ENCODE measurements at regions not wholly inside any gene's neighbourhood (a gene's known extent, or its start where the extent isn't known, plus 50 kb on each side); places are given as distances from the start of the nearest gene placed in this dataset.

GRCh38 chr9:105048331-105048730 lies 120.4 kb upstream of the ABCA1 start:
- Histone ChIP-seq H3K4me1 (no peaks in the 10 kb centered on the region), H3K27ac (no peak overlapping the region), H3K27me3 (no peaks in the 10 kb centered on the region), H3K4me3 (no peak overlapping the region), H3K9me3 (no peaks in the 10 kb centered on the region), H3K36me3 (no peaks in the 10 kb centered on the region)
- intact Hi-C loops (cut with DNase I; ENCODE audit: low total_unique reads): no loop called here
- 50 to 91% methylated on average over 2 of the region's 2 CpGs for WGBS, 2 donors (ENCODE audit: low coverage in 1 of 2)
- in situ Hi-C loops (cut with MboI; ENCODE audit: low pct_ligation_motif_present in 1 of 4, low pct_unique_long_range_greater_than_20kb in 1 of 4, low sequenced_read_pairs in 3 of 4): no loop called here
- no peak for DNase-seq
- no peak for TF ChIP-seq CTCF (IDR thresholded peaks at IDR 0.05)
- no peak for TF ChIP-seq EP300 (IDR thresholded peaks at IDR 0.05; ENCODE audit: low read depth)
- no peak for TF ChIP-seq POLR2A (IDR thresholded peaks at IDR 0.05)
- TF ChIP-seq POLR2AphosphoS5 (IDR thresholded peaks at IDR 0.05): no peak

DNA sequence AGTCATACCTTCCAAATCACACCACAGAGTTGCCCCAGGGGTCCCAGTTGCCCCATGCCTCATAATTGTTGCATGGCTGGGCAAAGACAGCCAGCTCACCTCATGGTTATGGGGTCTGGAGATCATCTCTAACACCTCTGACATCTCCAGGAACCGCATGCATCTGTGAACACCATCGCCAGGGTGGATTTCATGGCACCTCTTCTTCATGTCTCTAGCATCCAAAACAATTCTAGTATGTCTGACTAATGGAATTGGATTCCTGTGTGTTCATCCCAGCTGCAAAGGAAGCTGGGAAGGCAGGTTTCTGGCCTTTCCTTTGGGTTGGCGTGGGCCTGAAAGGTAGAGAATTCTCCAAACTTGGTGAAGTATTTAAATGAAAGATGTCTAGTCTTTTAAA lies 122.3 kb upstream of the ABCA1 start:
- WGBS, 2 donors (ENCODE audit: low coverage in 1 of 2): 0 to 97% methylated on average over 1 to 3 of the region's 3 CpGs
- Histone ChIP-seq H3K27ac (no peak overlapping the region), H3K36me3 (no peaks in the 10 kb centered on the region), H3K4me3 (no peak overlapping the region), H3K9me3 (no peaks in the 10 kb centered on the region), H3K4me1 (peaks cover 0 to 6% (median 0%) of the 10 kb centered on the region in 4 donors), H3K27me3 (no peaks in the 10 kb centered on the region)
- TF ChIP-seq CTCF (IDR thresholded peaks at IDR 0.05) (no peak), POLR2AphosphoS5 (IDR thresholded peaks at IDR 0.05) (no peak), POLR2A (IDR thresholded peaks at IDR 0.05) (no peak), EP300 (IDR thresholded peaks at IDR 0.05; ENCODE audit: low read depth) (no peak)
- intact Hi-C loops (cut with DNase I; ENCODE audit: low total_unique reads): no loop called here
- in situ Hi-C loops (cut with MboI; ENCODE audit: low pct_ligation_motif_present in 1 of 4, low pct_unique_long_range_greater_than_20kb in 1 of 4, low sequenced_read_pairs in 3 of 4): no loop called here
- DNase-seq: no peak

DNA sequence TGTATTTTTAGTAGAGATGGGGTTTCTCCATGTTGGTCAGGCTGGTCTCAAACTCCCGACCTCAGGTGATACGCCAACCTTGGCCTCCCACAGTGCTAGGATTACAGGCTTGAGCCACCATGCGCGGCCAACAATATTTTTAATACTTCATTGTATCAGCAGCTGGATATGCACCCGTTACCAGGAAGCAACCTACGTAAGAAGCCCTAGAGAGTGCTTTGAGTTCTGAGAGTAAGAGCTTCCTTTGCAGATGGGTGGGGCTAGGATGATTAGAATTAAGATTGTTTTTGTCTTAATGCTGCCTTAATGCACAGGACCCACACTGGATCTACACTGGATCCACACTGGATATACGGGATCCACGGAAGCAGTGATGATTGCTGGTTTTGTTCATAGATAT lies 123.9 kb upstream of the ABCA1 start:
- TF ChIP-seq EP300 (IDR thresholded peaks at IDR 0.05; ENCODE audit: low read depth): no peak
- no peak for TF ChIP-seq POLR2AphosphoS5 (IDR thresholded peaks at IDR 0.05)
- no peak for TF ChIP-seq POLR2A (IDR thresholded peaks at IDR 0.05)
- TF ChIP-seq CTCF (IDR thresholded peaks at IDR 0.05): no peak
- 87% methylated on average over 8 of the region's 8 CpGs; no CpG with 5 or more reads in 1 of the 2 donors for WGBS, 2 donors (ENCODE audit: low coverage in 1 of 2)
- Histone ChIP-seq H3K27ac (no peak overlapping the region), H3K27me3 (no peaks in the 10 kb centered on the region), H3K4me3 (no peak overlapping the region), H3K9me3 (no peaks in the 10 kb centered on the region), H3K36me3 (no peaks in the 10 kb centered on the region), H3K4me1 (peaks cover 0 to 6% (median 0%) of the 10 kb centered on the region in 4 donors)
- intact Hi-C loops (cut with DNase I; ENCODE audit: low total_unique reads) (no loop called here), in situ Hi-C loops (cut with MboI; ENCODE audit: low pct_ligation_motif_present in 1 of 4, low pct_unique_long_range_greater_than_20kb in 1 of 4, low sequenced_read_pairs in 3 of 4) (no loop called here)
- no peak for DNase-seq

GRCh38 chr9:105052346-105052745 lies 124.4 kb upstream of the ABCA1 start:
- TF ChIP-seq EP300 (IDR thresholded peaks at IDR 0.05; ENCODE audit: low read depth): no peak
- TF ChIP-seq POLR2A (IDR thresholded peaks at IDR 0.05): no peak
- no peaks in the 10 kb centered on the region for H3K36me3 ChIP-seq
- H3K4me3 ChIP-seq: no peak overlapping the region
- no peak for DNase-seq
- H3K4me1 ChIP-seq: peaks cover 0 to 6% (median 0%) of the 10 kb centered on the region in 4 donors
- WGBS, 2 donors (ENCODE audit: low coverage in 1 of 2): 77 to 90% methylated on average over 5 to 8 of the region's 8 CpGs
- no peaks in the 10 kb centered on the region for H3K9me3 ChIP-seq
- in situ Hi-C loops (cut with MboI; ENCODE audit: low pct_ligation_motif_present in 1 of 4, low pct_unique_long_range_greater_than_20kb in 1 of 4, low sequenced_read_pairs in 3 of 4) (no loop called here), intact Hi-C loops (cut with DNase I; ENCODE audit: low total_unique reads) (no loop called here)
- H3K27me3 ChIP-seq: no peaks in the 10 kb centered on the region
- H3K27ac ChIP-seq: no peak overlapping the region

GRCh38 chr9:105053209-105053652 lies 125.3 kb upstream of the ABCA1 start:
- intact Hi-C loops (cut with DNase I; ENCODE audit: low total_unique reads): no loop called here
- DNase-seq: no peak

More at GRCh38 chr9:105053209-105053652, 125.3 kb upstream of the ABCA1 start:
- H3K27ac ChIP-seq: no peak overlapping the region
- H3K9me3 ChIP-seq: no peaks in the 10 kb centered on the region
- in situ Hi-C loops (cut with MboI; ENCODE audit: low pct_ligation_motif_present in 1 of 4, low pct_unique_long_range_greater_than_20kb in 1 of 4, low sequenced_read_pairs in 3 of 4): no loop called here
- no peak for TF ChIP-seq CTCF (IDR thresholded peaks at IDR 0.05)
- no peak for TF ChIP-seq EP300 (IDR thresholded peaks at IDR 0.05; ENCODE audit: low read depth)
- no peak for TF ChIP-seq POLR2A (IDR thresholded peaks at IDR 0.05)
- no peak for TF ChIP-seq POLR2AphosphoS5 (IDR thresholded peaks at IDR 0.05)
- no peak overlapping the region for H3K4me3 ChIP-seq
- H3K36me3 ChIP-seq: no peaks in the 10 kb centered on the region
- H3K4me1 ChIP-seq: peaks cover 0 to 6% (median 0%) of the 10 kb centered on the region in 4 donors
- 83 to 85% methylated on average over 1 to 4 of the region's 4 CpGs for WGBS, 2 donors (ENCODE audit: low coverage in 1 of 2)
- no peaks in the 10 kb centered on the region for H3K27me3 ChIP-seq
